ENCODE measurements at regions not wholly inside any gene's neighbourhood (a gene's known extent, or its start where the extent isn't known, plus 50 kb on each side); places are given as distances from the start of the nearest gene placed in this dataset.

GRCh38 chr21:16573578-16573977 is 843.8 kb downstream of the USP25 start:
- H3K4me3 Mint-ChIP-seq: no peak overlapping the region
- H3K27ac Mint-ChIP-seq: no peak overlapping the region
- DNase-seq: no peak
- no peaks in the 10 kb centered on the region for H3K36me3 Mint-ChIP-seq (ENCODE audit: low read depth)
- no peaks in the 10 kb centered on the region for H3K4me1 Mint-ChIP-seq
- no peaks in the 10 kb centered on the region for H3K27me3 Mint-ChIP-seq
- ChIA-PET CTCF (no interaction called here), POLR2A (no interaction called here)
- no peaks in the 10 kb centered on the region for H3K9me3 Mint-ChIP-seq

GRCh38 chr21:16577975-16578374 is 848.2 kb downstream of the USP25 start:
- Mint-ChIP-seq H3K4me1 (no peaks in the 10 kb centered on the region), H3K4me3 (no peak overlapping the region), H3K27ac (no peak overlapping the region), H3K27me3 (no peaks in the 10 kb centered on the region), H3K9me3 (no peaks in the 10 kb centered on the region), H3K36me3 (ENCODE audit: low read depth) (no peaks in the 10 kb centered on the region)
- no peak for DNase-seq
- CTCF ChIA-PET: no interaction called here
- POLR2A ChIA-PET: no interaction called here

- Mint-ChIP-seq H3K27ac (no peak overlapping the region), H3K36me3 (ENCODE audit: low read depth) (no peaks in the 10 kb centered on the region), H3K4me3 (no peak overlapping the region), H3K4me1 (no peaks in the 10 kb centered on the region), H3K9me3 (no peaks in the 10 kb centered on the region), H3K27me3 (no peaks in the 10 kb centered on the region)
- ChIA-PET CTCF (no interaction called here), POLR2A (no interaction called here)
- DNase-seq: no peak
Observed at GRCh38 chr21:16578912-16579311, 849.1 kb downstream of the USP25 start.

- no peak overlapping the region for H3K4me3 Mint-ChIP-seq
- DNase-seq: no peak
- CTCF ChIA-PET: no interaction called here
- no peaks in the 10 kb centered on the region for H3K4me1 Mint-ChIP-seq
- no peaks in the 10 kb centered on the region for H3K36me3 Mint-ChIP-seq (ENCODE audit: low read depth)
- POLR2A ChIA-PET: no interaction called here
- H3K27ac Mint-ChIP-seq: no peak overlapping the region
- H3K9me3 Mint-ChIP-seq: no peaks in the 10 kb centered on the region
- no peaks in the 10 kb centered on the region for H3K27me3 Mint-ChIP-seq
Observed at GRCh38 chr21:16579538-16579937, 849.8 kb downstream of the USP25 start.

DNA sequence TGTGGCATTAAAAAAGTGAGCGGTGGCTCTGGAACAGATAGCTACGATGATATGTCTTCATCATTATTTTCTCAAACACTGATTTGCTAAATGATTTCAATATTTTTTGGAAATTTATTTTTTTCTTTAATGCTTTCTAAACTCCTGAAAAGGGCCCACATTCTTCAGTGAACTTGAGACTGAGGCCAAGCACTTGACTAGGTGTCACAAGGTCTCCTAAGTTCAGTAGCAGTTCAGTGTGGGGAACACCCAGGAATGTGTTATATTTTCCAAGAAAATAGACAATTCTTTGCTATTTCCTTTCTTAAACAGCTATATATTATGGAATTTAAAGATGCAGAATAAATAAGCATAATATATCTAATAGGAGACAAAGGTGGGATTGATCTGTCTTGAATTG is 850.9 kb downstream of the USP25 start:
- no peaks in the 10 kb centered on the region for H3K36me3 Mint-ChIP-seq (ENCODE audit: low read depth)
- H3K9me3 Mint-ChIP-seq: no peaks in the 10 kb centered on the region
- no peak overlapping the region for H3K27ac Mint-ChIP-seq
- no peak for DNase-seq
- H3K4me1 Mint-ChIP-seq: no peaks in the 10 kb centered on the region
- POLR2A ChIA-PET: no interaction called here
- H3K4me3 Mint-ChIP-seq: no peak overlapping the region
- H3K27me3 Mint-ChIP-seq: no peaks in the 10 kb centered on the region
- CTCF ChIA-PET: no interaction called here

GRCh38 chr21:16583556-16583955 is 853.8 kb downstream of the USP25 start:
- POLR2A ChIA-PET: no interaction called here
- Mint-ChIP-seq H3K36me3 (ENCODE audit: low read depth) (no peaks in the 10 kb centered on the region), H3K27me3 (no peaks in the 10 kb centered on the region), H3K27ac (no peak overlapping the region), H3K4me3 (no peak overlapping the region), H3K9me3 (no peaks in the 10 kb centered on the region), H3K4me1 (no peaks in the 10 kb centered on the region)
- CTCF ChIA-PET: no interaction called here
- DNase-seq: no peak

DNA sequence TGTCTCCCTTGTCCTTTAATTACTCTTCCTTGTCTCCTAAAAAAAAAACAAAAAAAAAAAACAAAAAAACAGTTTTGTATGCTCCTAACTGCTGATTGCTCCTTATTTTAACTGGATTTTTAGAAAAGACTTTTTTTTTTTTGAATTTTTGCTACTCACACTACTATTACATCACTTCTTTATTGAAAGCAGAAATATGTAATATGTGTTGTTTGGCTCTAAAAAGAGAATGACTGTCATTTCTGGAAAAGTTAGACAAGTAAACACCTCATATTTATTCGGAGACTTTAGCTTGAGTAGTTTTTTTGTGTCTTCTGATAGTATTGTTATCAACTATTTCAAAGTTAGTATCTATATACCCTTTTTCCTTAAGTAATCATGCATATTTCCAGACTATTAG is 855.0 kb downstream of the USP25 start:
- POLR2A ChIA-PET: no interaction called here
- Mint-ChIP-seq H3K27me3 (no peaks in the 10 kb centered on the region), H3K4me3 (no peak overlapping the region), H3K27ac (no peak overlapping the region), H3K36me3 (ENCODE audit: low read depth) (no peaks in the 10 kb centered on the region), H3K9me3 (no peaks in the 10 kb centered on the region), H3K4me1 (no peaks in the 10 kb centered on the region)
- CTCF ChIA-PET: no interaction called here
- no peak for DNase-seq

GRCh38 chr21:16585896-16586295 is 856.1 kb downstream of the USP25 start:
- POLR2A ChIA-PET: no interaction called here
- Mint-ChIP-seq H3K27me3 (no peaks in the 10 kb centered on the region), H3K4me1 (no peaks in the 10 kb centered on the region), H3K27ac (no peak overlapping the region), H3K9me3 (no peaks in the 10 kb centered on the region), H3K4me3 (no peak overlapping the region), H3K36me3 (ENCODE audit: low read depth) (no peaks in the 10 kb centered on the region)
- CTCF ChIA-PET: no interaction called here
- DNase-seq: no peak

DNA sequence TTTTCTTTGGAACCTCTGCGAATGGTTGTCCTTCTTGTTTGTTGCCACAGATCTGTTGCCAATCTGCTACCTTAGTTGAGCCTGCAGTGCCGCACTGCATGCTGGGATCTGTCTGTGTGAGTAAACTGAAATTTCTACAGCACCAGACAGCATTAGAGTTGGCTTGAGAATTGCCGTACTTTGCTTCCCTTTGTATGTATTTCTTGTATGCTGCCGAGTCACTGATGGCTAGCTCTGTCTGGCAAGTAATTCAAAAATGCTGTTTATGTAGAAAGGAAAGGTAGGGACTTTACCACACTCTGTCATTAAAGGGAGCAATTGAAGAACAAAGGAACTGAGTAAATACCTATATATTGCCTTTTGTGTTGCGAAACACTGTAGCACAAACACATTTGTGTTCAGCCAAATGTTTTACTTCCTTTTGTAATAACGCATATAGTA is 857.4 kb downstream of the USP25 start:
- CTCF ChIA-PET: interaction anchor here (0.6 to 0.7 kb wide), 2 partner anchors 88 to 1627 kb away, joined by 3 to 4 read pairs; no protein-coding TSS in a partner anchor
- no peak for DNase-seq
- Mint-ChIP-seq H3K9me3 (no peaks in the 10 kb centered on the region), H3K36me3 (ENCODE audit: low read depth) (no peaks in the 10 kb centered on the region), H3K27me3 (no peaks in the 10 kb centered on the region), H3K27ac (no peak overlapping the region), H3K4me1 (no peaks in the 10 kb centered on the region), H3K4me3 (no peak overlapping the region)
- POLR2A ChIA-PET: no interaction called here

DNA sequence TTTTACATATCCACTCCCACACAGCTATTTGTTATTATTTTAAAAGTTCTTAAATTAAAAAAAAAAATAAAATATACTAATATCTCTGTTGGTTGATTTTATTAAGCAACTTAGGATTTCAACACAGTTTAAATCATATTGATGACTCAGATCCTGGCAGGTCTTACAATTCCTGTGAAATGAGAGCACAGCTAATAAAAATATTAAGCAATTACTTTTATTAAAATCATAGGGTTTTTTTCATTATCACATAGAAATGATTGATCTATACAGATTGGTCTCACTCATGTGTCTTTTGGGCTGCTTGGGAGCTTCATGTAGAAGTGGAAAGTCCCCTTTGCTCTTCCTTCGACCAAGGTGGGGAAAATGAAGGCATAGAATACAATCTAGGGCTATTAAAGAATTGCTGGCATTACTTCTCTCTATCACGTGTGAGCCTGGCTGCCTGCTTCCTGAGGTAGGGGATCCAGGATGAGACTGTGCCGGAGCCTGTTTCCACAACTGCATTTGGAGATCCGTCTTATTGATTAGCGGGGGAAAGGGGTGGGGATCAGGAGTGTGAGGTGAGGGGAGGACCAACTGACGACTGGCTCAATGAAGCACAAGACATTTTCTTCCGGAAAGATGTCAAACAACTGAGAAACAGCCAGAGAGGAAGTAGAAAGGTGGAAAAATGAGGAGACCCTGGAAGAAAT is 858.0 kb downstream of the USP25 start:
- POLR2A ChIA-PET: no interaction called here
- Mint-ChIP-seq H3K36me3 (ENCODE audit: low read depth) (no peaks in the 10 kb centered on the region), H3K9me3 (no peaks in the 10 kb centered on the region), H3K4me1 (no peaks in the 10 kb centered on the region), H3K27me3 (no peaks in the 10 kb centered on the region), H3K4me3 (no peak overlapping the region), H3K27ac (no peak overlapping the region)
- CTCF ChIA-PET: no interaction called here
- no peak for DNase-seq

GRCh38 chr21:16588433-16588860 is 858.7 kb downstream of the USP25 start:
- no peaks in the 10 kb centered on the region for H3K36me3 Mint-ChIP-seq (ENCODE audit: low read depth)
- no peak overlapping the region for H3K4me3 Mint-ChIP-seq
- no peaks in the 10 kb centered on the region for H3K27me3 Mint-ChIP-seq
- no peak overlapping the region for H3K27ac Mint-ChIP-seq
- H3K4me1 Mint-ChIP-seq: no peaks in the 10 kb centered on the region
- POLR2A ChIA-PET: no interaction called here
- CTCF ChIA-PET: no interaction called here
- no peaks in the 10 kb centered on the region for H3K9me3 Mint-ChIP-seq
- DNase-seq: no peak

- Mint-ChIP-seq H3K4me1 (no peaks in the 10 kb centered on the region), H3K36me3 (ENCODE audit: low read depth) (no peaks in the 10 kb centered on the region), H3K27me3 (no peaks in the 10 kb centered on the region), H3K9me3 (no peaks in the 10 kb centered on the region), H3K4me3 (no peak overlapping the region), H3K27ac (no peak overlapping the region)
- CTCF ChIA-PET: no interaction called here
- POLR2A ChIA-PET: no interaction called here
- DNase-seq: no peak
Observed at GRCh38 chr21:16589006-16589898, 859.5 kb downstream of the USP25 start.

DNA sequence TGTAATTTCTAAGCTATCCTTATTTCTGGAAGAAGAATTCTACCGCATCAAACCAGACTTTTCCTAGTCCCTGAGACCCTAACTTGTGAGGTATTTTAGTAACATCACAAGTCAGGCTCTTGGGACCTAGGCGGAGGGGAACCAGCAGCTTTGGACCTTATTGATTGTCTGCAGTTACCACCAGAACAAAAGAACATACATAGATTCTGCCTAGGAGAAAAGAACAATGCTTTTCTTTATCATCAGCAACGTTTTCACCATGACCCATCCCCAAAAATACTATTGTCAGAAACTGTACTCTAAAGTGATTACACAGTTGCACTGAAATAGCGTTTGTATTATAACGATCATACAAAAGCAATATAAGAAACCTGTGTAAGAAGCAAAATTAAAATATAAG is 860.4 kb downstream of the USP25 start:
- ChIA-PET POLR2A (no interaction called here), CTCF (no interaction called here)
- Mint-ChIP-seq H3K27ac (no peak overlapping the region), H3K9me3 (no peaks in the 10 kb centered on the region), H3K4me1 (no peaks in the 10 kb centered on the region), H3K36me3 (ENCODE audit: low read depth) (no peaks in the 10 kb centered on the region), H3K4me3 (no peak overlapping the region), H3K27me3 (no peaks in the 10 kb centered on the region)
- DNase-seq: no peak
